Stomach (tissue), 8 donors: ENCODE measurements at regions not wholly inside any gene's neighbourhood (a gene's known extent, or its start where the extent isn't known, plus 50 kb on each side); places are given as distances from the start of the nearest gene placed in this dataset.

ENCODE experiments used
- DNase-seq, 2 donors: peaks; one replicate each; pipeline versions ENCODE4 v3.0.0 to v3.0.0-alpha.2; 2013 to 2019
- H3K27ac ChIP-seq, 5 donors: fragments of 200-600 bp in 4 of 5; sonication (generic) in 4 of 5; one replicate each; pipeline ENCODE4 v1.5.1; 2013 to 2019; ENCODE audit warnings: mild to moderate bottlenecking in 1 of 5, moderate library complexity in 1 of 5
- H3K27me3 ChIP-seq, 3 donors: fragments of 200-600 bp; sonication (generic); one replicate each; pipeline ENCODE4 v1.5.1; 2017 to 2019; ENCODE audit warnings: mixed run types in 1 of 3
- H3K36me3 ChIP-seq, 4 donors: fragments of 200-600 bp; sonication (generic); 1 replicate in 3 of 4; 2 replicates in 1 of 4; pipeline ENCODE4 v1.5.1; 2016 to 2019
- H3K4me1 ChIP-seq, 4 donors: fragments of 200-600 bp; sonication (generic); one replicate each; pipeline ENCODE4 v1.5.1; 2016 to 2019
- H3K4me3 ChIP-seq, 4 donors: fragments of 200-600 bp; sonication (generic) in 3 of 4; one replicate each; pipeline ENCODE4 v1.5.1; 2016 to 2019; ENCODE audit warnings: mild to moderate bottlenecking in 1 of 4
- H3K9me3 ChIP-seq, 4 donors: fragments of 200-600 bp; sonication (generic); one replicate each; pipeline ENCODE4 v1.5.1; 2016 to 2019
- EP300 ChIP-seq: sonication (generic); formaldehyde crosslinking; IDR thresholded peaks from one replicate; pipeline ENCODE4 v1.6.1; 2017; ENCODE audit warnings: antibody characterized with exemption
- POLR2A ChIP-seq, 4 donors: fragments of 450-650 bp; IDR thresholded peaks; one replicate each; pipeline ENCODE4 v1.6.1; 2016; ENCODE audit warnings: antibody characterized with exemption in 4 of 4, control low read depth in 2 of 4, mild to moderate bottlenecking in 1 of 4, moderate library complexity in 1 of 4
- POLR2AphosphoS5 ChIP-seq, 3 donors: sonication (generic); formaldehyde crosslinking; IDR thresholded peaks; one replicate each; pipeline ENCODE4 v1.6.1; 2016; ENCODE audit warnings: antibody characterized with exemption in 3 of 3
- WGBS, 5 donors: extraction: QIAGEN DNeasy Blood & Tissue Kit in 3 of 5; methylation state at CpG; one replicate each; pipeline versions ENCODE4 v1.1.5 to v1.1.7; 2013 to 2018; 5-methylcytosine and 5-hydroxymethylcytosine counted together
- intact Hi-C: fragments of 100-400 bp; cut with DNase I; formaldehyde crosslinking; loops from one replicate; pipeline ENCODE4 v1.15.1; 2023; ENCODE audit warnings: low total_unique reads
- TF ChIP-seq, protein P1 (sequence below), 7 experiments: fragments of 450-650 bp in 4 of 7; fragments of 200-600 bp in 3 of 7; sonication (generic) in 3 of 7; IDR thresholded peaks; one replicate each; pipeline ENCODE4 v1.5.1; 2016 to 2019; ENCODE audit warnings: antibody characterized with exemption in 7 of 7, control low read depth in 2 of 7, mild to moderate bottlenecking in 1 of 7
- donor health status: healthy with polysubstance abuse.
- donor health status: Bipolar disorder and iron deficiency.
- donor health status: healthy.

DNA sequence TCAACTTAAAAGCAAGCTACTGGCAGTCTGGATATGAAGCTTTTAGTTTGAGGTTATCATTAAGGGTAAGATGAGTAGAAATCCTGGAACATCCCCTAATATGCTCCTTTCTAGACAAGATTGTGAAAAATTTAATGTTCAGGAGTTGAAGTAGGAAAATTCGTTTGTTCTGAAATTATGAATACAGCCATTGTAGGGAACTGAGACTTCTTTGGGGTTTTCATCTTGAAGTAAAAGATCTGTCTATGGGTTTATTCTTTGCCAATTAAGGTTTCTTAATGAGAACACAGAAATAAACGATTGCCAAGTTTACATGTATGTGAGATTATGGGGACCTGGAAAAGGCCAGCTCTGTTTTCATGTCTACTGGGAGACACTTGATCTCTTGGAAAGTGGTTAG lies 225.6 kb upstream of the MOCS1 start:
- H3K27me3 ChIP-seq, result no peaks in the 10 kb centered on the region
- 63 to 74% (median 70%) methylated on average over 2 of the region's 2 CpGs for WGBS, 5 donors
- intact Hi-C loops, result no loop called here

DNA sequence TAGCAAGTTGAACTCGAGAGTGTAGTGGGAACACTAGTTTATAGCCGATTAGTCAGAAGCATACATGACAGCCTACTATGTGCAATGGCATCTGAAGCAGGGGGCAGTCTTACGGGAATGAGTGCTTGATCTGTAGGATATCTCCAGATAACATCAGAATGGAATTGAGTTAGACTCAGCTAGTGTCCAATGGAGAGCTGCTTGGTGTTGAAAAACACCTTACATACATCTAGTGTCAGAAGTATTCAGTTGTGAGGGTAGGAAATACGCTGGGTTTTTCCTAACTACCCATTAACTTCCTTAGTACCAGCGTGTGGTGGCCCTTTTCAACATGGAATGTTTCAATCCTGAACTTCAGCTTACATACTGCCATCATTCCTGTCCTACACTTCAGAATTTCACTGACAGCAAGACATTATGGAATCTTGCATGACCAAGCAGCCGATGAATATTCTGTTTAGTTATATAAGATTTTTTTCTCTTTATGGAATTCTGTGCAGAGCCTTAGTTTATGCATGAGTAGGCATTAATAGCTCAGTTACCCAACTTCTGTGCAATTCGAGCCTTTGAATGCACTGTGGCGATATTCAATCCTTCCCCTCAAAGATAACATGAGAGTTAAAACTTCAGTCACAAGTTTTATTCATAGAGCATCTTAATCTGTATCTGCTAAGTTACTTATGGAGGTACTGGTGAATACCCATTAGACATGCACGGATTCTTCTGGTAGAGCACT lies 218.6 kb upstream of the MOCS1 start:
- no peak overlapping the region for H3K27ac ChIP-seq
- H3K9me3 ChIP-seq, result no peaks in the 10 kb centered on the region
- no peak overlapping the region for H3K4me3 ChIP-seq
- 80 to 88% (median 82%) methylated on average over 9 of the region's 9 CpGs for WGBS, 5 donors
- intact Hi-C loops, result no loop called here
- no peak for DNase-seq
- TF ChIP-seq POLR2AphosphoS5 (IDR thresholded peaks at IDR 0.05) (no peak), EP300 (no peak), POLR2A (IDR thresholded peaks at IDR 0.05) (no peak)
- H3K27me3 ChIP-seq, result no peaks in the 10 kb centered on the region
- no peaks in the 10 kb centered on the region for H3K36me3 ChIP-seq
- no peaks in the 10 kb centered on the region for H3K4me1 ChIP-seq

More for the DNA sequence above, 225.6 kb upstream of the MOCS1 start:
- no peaks in the 10 kb centered on the region for H3K4me1 ChIP-seq
- no peak for DNase-seq
- no peak overlapping the region for H3K4me3 ChIP-seq
- no peak overlapping the region for H3K27ac ChIP-seq
- H3K36me3 ChIP-seq, result no peaks in the 10 kb centered on the region
- TF ChIP-seq, protein P1, sequence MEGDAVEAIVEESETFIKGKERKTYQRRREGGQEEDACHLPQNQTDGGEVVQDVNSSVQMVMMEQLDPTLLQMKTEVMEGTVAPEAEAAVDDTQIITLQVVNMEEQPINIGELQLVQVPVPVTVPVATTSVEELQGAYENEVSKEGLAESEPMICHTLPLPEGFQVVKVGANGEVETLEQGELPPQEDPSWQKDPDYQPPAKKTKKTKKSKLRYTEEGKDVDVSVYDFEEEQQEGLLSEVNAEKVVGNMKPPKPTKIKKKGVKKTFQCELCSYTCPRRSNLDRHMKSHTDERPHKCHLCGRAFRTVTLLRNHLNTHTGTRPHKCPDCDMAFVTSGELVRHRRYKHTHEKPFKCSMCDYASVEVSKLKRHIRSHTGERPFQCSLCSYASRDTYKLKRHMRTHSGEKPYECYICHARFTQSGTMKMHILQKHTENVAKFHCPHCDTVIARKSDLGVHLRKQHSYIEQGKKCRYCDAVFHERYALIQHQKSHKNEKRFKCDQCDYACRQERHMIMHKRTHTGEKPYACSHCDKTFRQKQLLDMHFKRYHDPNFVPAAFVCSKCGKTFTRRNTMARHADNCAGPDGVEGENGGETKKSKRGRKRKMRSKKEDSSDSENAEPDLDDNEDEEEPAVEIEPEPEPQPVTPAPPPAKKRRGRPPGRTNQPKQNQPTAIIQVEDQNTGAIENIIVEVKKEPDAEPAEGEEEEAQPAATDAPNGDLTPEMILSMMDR (IDR thresholded peaks at IDR 0.05), result no peak
- TF ChIP-seq EP300, result no peak
- TF ChIP-seq POLR2A (IDR thresholded peaks at IDR 0.05), result no peak
- no peak for TF ChIP-seq POLR2AphosphoS5 (IDR thresholded peaks at IDR 0.05)
- H3K9me3 ChIP-seq, result peaks cover 0 to 8% (median 3%) of the 10 kb centered on the region in 4 donors

DNA sequence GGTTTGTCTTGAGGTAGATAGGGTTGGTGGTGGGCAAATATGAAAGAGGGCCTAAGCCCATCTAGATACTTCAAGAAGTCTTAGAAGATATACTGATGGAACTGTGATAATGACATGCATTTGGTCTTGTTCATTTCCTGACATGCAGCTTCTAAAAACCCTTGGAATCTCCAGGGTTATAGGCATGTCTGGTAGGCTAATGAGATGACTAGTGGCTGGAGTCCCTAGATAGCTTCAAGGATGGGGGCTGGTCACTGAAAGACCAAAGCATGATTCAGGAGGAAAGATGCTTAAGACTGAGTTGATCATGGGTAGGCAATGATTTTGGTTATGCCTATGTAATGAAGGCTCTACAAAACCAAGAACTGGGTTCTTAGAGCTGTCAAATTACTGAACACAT lies 217.9 kb upstream of the MOCS1 start:
- intact Hi-C loops, result no loop called here
- Histone ChIP-seq H3K9me3 (no peaks in the 10 kb centered on the region), H3K27me3 (no peaks in the 10 kb centered on the region), H3K4me3 (no peak overlapping the region), H3K36me3 (no peaks in the 10 kb centered on the region), H3K27ac (no peak overlapping the region), H3K4me1 (no peaks in the 10 kb centered on the region)
- TF ChIP-seq EP300, result no peak
- TF ChIP-seq, protein P1 (IDR thresholded peaks at IDR 0.05), result no peak
- no peak for TF ChIP-seq POLR2AphosphoS5 (IDR thresholded peaks at IDR 0.05)
- no peak for TF ChIP-seq POLR2A (IDR thresholded peaks at IDR 0.05)
- no peak for DNase-seq

DNA sequence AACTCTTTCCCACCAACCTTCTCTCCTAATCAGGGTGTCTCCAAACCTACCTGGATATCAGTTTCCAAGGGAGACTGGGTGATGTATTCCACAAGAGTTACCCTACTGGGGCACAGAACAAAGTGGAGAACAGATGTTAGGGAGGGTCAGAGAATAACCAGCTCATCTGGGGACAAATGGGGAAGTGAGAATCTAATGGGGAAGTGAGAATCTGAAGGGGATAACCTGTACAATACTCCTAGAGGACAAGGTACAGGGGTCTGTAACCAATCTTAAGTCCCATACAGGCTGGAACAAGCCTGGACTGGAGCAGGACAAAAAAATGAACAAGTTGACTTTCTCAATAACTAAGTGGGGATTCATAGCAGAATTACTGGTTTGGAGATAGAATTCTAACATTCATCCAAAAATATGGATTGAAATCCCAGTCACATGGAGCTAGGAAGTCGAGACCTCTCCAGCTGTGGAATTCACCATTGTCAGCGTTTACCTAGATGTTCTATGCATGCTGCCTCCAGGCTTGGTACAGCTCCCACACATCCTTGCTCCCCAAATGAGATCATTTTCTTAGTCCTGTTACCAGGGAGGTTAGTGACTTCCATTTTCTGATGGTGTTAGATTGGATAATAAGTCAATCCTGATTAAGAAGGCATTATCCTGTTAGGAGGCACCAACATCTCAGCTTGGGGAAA lies 214.8 kb upstream of the MOCS1 start:
- H3K27me3 ChIP-seq, result no peaks in the 10 kb centered on the region
- no peak for DNase-seq
- H3K27ac ChIP-seq, result no peak overlapping the region
- 75 to 89% (median 82%) methylated on average over 2 of the region's 2 CpGs for WGBS, 5 donors
- TF ChIP-seq, protein P1 (IDR thresholded peaks at IDR 0.05), result no peak
- TF ChIP-seq EP300, result no peak
- no peak for TF ChIP-seq POLR2A (IDR thresholded peaks at IDR 0.05)
- no peak for TF ChIP-seq POLR2AphosphoS5 (IDR thresholded peaks at IDR 0.05)
- H3K36me3 ChIP-seq, result no peaks in the 10 kb centered on the region
- H3K4me1 ChIP-seq, result no peaks in the 10 kb centered on the region
- no peaks in the 10 kb centered on the region for H3K9me3 ChIP-seq
- intact Hi-C loops, result no loop called here
- H3K4me3 ChIP-seq, result no peak overlapping the region

DNA sequence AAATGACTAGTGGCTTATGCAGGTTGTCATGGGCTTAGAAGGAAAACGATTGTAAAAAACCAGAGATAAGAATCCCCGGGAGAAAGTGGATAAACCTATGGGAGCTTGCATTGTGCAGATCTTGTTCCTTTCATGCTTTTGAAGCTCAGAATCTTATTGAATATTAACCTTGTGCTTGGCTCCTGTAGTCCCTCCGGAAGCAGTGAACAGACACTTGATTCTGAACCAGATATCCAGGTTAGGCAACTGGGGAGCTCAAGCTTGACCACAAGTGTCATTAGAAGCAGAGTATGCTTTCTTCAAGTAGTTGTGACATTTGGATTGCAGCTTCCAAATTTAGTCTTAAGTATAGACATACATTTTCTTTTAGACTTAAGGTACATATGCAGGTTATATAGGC lies 212.6 kb upstream of the MOCS1 start:
- no peak overlapping the region for H3K27ac ChIP-seq
- H3K27me3 ChIP-seq, result no peaks in the 10 kb centered on the region
- WGBS, 5 donors, result 38 to 71% (median 52%) methylated on average over 3 of the region's 3 CpGs
- intact Hi-C loops, result no loop called here
- H3K4me1 ChIP-seq, result no peaks in the 10 kb centered on the region
- no peaks in the 10 kb centered on the region for H3K36me3 ChIP-seq
- TF ChIP-seq EP300 (no peak), POLR2A (IDR thresholded peaks at IDR 0.05) (no peak), POLR2AphosphoS5 (IDR thresholded peaks at IDR 0.05) (no peak)
- TF ChIP-seq, protein P1 (IDR thresholded peaks at IDR 0.05), result no peak
- no peak overlapping the region for H3K4me3 ChIP-seq
- no peaks in the 10 kb centered on the region for H3K9me3 ChIP-seq
- DNase-seq, result no peak
